HG03025 (cell line): ENCODE measurements at regions not wholly inside any gene's neighbourhood (a gene's known extent, or its start where the extent isn't known, plus 50 kb on each side); places are given as distances from the start of the nearest gene placed in this dataset.
"Not testable (repeated sequence)": the region's sequence is repeated elsewhere in the genome, so short reads cannot be mapped to it uniquely, and the experiment has no call there.

Experiments
- ATAC-seq: cut with Tn5 transposase; IDR thresholded peaks from one replicate; pipeline ENCODE4 v1.9.1; 2021; ENCODE audit warnings: mild to moderate bottlenecking, moderate library complexity; ENCODE audit not compliant: unreplicated experiment, low FRiP score

DNA sequence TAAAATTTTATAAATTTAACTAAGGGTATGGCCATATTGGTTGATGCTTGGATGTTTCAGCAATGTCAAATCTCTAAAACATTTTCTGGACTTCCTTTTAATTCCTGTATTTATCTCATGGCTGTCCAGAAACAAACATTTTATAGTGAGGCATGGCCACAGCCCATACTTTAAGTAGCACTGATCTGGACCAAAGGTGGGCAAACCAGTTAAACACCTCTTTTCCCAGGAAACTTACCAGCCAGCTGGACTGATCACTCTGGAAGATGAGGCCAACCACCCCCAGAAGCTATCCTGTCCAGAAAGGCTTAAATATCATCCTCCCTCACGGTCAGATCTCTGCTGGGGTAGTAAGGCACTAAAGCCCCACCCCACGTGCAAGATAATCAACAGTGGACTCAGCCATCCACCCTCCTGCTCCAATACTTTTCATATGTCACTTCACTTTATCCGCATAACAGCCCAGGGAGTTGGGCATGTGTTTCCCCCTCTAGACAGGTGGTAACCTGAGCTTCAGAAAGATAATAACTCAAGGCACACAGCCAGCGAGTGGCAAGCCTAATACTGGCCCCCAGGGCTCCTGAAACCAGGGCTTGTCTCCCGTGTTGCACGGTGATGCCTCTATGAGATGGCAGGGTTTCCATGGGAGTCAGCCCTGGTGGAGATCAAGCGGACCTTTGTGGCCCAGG is 120.5 kb upstream of the NGF start:
- no peak for ATAC-seq

DNA sequence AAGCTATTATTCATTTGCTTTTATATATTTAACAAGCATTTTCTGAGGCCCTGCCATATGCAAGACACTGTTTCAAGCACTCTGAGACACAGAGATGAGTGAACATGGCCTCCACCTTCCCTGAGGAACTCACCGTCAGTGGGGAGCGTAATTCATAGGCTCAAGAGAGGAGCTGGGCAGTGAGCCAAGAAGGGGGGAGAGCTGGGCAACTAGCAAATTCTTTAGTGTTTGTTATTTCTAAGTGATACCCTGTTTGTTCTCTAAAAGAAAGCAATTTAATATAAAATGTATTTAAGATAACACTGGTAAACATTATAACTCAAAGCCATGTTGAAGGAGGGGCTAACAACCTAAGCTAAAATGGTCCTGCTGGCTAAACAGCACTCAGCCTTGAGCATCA is 119.2 kb upstream of the NGF start:
- ATAC-seq, result no peak

DNA sequence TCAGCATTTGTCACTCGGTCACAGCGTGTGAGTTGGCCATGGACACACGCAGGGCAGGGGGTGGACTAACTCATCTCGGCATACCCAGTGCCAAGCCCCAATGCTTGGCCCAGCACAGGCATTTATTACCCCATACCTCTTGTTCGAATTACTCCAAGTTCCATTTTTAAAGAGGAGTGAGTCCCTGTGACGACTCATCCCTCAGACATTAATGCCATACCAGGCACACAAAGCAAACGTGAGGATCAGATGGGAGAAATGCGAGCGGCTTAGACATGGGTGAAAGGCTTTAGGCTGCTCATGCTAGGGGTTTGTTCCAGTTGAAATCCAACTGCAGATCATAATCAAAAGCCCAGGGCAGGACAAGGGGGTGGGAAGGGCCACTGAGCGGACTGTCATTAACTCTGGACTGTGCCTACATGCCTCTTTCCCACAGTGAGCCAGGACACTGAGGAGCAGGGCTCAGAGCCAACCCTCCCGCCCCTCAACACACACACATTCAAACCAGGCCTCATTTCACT is 118.5 kb upstream of the NGF start:
- no peak for ATAC-seq

DNA sequence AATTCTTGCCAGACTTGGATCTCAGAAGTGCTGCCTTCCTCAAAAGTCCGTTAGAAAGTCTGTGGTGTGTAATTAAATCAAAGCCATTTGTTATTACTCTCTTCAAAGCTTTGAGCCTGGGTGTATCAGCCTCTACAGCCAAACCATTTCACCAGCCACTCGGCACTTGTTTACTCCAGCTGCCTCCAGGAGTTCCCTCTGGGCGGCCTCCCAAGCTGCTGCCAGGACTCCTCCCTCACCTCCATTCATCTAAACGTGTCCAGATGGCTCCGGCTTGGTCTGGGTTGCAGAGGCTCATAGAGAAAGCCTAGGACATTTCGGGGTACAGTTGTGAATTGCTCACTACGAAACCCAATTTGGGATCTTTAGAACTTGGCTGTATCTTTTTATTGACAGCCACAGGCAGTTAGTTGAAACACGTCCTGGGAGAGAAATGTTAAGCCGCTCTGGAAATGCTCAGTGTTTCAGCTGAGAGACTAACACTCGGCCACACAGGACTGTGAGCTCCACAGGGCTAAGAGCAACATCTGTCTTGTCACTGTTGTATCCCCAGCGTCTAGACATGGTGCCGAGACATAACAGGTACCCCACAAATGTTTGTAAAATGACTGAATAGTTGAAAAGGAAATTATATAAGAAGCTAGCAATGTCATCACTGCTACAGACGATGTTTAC is 116.9 kb upstream of the NGF start:
- ATAC-seq, result no peak

DNA sequence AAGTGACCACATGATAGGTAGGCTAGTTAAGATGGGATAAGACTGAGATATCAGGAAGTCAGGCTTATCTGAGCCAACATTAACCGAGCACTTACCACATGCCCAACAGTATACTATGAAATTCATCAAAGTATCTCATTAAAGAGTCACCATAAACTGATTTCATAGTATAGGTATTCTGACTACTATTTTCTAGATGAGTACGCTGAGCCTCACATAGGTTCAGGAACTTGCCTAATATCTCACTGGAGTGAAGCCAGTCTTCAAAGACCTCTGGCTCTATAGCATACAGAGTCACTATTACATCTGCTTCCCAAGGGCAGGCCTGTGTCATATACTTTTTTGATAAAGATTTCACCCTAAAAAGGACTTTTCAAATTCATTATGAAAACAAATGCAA is 115.6 kb upstream of the NGF start:
- ATAC-seq, result no peak

DNA sequence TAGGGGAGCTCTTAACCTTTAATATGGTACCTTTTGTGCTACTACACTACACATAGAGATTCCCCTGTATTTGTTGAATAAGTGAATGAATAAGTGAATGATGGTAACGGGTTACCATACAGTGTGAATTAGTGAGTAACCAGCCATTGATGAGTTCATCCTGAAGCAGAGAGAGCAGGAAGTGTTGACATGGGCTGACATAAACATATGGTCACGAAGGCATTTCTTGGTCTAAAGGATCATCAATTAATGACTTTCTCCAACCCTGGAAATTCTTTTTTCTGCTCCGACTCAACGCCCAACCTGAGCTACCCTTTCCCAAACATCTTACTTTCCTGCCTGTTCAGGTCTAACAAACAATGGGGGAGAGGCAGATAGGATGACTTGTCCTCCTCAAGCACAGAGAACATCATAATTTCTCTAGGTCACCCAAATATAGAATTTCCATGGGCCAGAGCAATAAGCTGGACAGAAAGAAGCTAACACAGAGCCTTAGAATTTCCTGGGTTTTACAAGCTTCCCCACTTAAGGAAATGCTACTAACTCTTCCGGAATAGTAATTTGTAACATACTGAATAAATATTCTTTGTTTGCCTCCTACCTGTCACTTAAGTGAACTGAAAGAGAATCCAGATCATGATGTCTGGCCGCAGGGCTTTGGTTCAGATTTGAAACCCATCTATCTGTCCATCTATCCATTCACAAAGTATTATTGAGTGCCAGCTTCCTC is 114.7 kb upstream of the NGF start:
- no peak for ATAC-seq

DNA sequence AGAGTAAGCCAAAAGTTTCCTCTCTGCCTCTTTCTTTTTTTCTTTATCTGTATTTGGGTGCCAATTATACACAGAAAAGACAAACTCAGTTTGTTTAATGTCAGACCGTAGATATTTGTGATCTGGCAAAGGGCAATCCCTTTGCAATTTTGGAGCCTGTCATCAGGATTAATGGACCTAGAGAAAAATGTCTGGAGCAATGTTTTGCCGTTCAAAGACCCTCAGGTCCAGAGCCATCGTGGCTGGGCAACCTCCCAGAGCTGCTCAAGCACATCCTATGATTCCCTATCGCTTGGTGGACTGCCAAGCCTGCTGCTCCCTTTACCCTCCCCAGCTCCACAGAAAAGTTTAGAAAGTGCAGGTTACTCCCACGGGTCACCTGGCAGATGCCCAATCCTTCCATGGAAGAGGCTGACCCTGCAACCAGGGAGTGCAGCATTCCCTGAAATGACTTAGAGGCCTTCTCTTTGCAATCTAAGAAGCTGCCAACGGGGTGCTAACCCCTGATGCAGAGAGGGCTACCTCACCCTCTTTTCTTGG is 112.5 kb upstream of the NGF start:
- ATAC-seq, result no peak

DNA sequence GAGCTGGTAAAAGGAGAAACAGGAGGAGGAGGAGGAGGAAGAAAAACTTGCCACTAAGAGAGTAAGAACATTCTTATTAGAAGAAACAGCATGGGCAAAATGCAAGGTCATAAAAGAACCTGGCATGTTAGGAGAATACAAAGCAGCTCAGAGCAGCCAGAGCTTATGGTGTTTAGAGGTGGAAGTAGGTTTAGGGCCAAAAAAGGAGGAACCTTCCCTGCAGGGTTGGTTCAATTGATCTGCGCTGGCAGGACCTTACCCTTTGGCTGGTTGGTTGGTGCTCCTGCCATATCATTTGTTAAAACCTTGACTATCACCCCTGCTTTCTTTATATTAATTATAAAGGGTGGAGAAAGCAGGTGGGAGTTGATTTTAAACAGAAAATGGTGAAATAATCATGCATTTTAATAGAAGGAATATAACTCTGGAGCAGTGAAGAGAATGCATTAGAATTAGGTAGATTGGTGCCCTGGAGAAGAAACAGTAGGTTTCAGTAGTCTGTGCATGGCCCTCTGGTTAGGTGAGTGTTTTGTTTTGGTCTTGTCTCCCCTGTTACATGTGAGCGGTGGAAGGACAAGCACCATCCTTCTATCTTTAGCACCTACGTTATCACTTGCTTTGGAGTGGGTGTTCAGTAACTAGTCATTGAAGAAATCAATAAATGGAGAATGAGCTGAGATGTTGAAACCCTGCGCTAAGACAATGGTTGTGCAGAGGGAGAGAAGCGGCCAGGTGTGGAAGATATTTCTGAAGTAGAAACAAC is 110.4 kb upstream of the NGF start:
- no peak for ATAC-seq

DNA sequence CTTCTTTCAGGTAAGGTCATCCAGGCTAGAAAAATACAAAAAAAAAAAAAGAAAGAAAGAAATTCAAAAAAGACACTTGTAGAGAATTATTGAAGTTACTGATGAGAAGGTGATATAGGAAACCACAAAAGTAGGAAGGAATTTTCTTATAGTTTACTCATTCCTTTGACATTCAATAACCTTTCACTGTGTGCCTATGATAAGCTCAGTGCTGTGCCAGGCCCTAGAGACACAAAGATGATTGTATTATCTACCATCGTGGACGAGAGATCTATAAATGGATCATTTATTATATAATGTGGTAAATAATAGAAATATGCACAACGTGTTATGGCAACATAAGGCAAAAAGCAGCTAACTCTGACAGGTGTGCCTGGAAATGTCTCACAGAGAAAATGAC is 109.6 kb upstream of the NGF start:
- no peak for ATAC-seq

DNA sequence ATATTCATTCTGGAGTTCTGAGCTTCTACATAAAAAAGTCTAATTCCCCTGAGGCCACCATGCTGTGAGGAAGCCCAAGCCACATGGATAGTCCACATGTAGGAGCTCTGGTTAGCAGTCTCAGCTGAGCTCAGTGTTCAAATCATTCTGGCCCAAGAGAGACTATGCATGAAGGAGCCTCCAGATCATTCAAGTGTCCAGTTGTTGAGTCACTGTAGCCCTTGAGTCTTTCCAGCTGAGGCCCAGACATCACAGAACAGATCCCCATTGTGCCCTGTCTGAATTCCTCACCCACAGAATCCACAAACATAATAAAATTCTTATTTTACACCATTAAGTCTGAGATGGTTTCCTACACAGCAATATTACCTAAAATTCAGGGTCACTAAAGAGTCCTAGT is 107.0 kb upstream of the NGF start:
- no peak for ATAC-seq

DNA sequence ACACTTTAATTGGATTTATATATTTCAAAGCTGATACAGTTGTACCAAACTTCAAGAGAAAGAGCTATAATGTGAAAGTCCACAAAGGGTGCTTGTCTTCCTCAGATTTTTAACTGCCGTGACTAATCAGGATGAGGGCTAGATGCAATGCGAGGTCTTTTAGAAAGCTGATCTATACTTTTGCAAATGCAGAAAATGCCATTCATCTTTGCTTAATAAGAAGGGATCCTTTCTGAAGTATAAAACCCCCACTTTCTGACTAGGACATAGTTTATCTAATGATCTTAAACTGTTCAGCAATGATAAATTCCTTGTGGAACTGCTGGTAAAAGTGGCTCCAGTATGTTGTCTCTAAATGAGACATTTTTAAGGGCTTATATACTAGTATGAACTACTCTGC is 102.7 kb upstream of the NGF start:
- no peak for ATAC-seq

DNA sequence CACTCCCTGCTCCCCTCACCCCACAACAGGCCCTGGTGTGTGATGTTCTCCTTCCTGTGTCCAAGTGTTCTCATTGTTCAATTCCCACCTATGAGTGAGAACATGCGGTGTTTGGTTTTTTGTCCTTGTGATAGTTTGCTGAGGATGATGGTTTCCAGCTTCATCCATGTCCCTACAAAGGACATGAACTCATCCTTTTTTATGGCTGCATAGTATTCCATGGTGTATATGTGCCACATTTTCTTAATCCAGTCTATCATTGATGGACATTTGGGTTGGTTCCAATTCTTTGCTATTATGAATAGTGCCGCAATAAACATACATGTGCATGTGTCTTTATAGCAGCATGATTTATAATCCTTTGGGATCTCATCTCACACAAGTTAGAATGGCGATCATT is 101.5 kb upstream of the NGF start:
- ATAC-seq, result not testable (repeated sequence)

DNA sequence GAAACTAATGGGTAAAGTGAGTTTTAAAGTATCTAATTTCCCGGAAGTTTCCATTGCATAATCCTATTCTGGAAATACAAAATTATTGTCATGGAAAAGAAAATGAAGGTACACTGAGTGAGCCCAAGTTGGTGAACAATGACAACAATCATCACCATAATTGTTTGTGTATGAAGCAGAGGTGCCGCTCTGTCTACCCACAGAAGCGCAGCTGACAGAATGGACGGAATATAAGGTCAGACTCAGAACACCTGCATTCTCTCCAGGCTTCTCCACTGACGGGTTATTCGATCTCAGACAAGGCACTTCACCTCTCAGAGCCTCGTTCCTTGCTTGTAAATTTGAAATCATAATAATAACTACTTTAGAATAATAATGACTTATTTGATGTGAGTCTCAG is 99.1 kb upstream of the NGF start:
- ATAC-seq, result no peak

DNA sequence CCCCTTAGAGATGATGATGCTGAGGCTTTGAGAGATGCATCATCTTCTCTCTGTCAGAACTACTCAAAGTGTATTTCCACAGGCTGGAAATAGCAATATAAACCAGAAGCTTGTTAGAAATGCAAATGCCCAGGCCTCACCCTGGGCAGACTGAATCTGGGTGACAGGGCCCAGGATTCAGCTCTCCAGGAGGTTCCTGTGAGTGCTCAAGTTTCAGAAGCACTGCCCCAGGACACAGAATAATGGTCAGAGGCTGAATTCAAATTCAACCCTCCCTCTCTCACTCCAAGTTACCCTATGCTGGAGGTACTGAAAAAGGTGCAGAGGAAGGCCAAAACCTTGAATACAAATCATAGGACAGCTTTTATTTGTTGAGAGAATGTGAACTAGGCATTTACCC is 98.5 kb upstream of the NGF start:
- no peak for ATAC-seq

DNA sequence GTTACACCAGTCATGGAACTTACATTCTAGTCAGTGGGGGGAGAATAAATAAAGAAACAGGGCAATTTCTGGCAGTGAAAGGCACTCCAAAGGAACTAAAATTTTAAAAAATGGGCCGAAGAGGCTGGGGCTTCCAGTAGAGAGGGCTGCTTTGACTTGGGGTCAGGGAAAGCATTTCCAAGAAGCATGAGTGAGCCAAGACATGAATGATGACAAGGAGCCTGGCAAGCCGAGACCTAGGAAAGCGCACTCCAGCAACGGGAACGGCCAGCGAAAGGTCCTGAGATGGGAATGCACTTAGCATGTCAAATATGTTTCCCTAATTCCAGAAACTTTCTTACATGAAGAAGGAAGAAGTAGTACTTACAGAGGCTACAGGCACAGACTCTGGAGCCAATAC is 95.4 kb upstream of the NGF start:
- ATAC-seq, result no peak

DNA sequence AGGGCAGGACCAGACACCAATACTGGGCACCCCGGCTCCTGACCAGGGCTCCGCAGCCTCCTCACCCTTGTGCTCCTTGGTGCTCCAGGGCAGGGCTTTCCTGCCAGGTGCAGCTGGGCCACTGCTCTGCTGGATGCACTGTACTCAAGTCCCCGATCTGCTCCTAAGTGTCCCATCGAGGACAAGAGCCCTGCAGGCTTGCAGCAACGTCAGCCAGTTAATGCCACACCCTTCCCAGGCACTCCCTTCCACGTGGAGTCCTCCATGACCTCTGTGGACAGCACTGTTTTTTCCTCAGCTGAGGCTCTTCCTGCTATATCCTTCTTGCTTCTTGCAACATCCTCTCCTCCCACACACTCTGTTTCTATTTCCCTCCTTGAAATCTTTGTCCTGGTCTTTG is 94.0 kb upstream of the NGF start:
- no peak for ATAC-seq

DNA sequence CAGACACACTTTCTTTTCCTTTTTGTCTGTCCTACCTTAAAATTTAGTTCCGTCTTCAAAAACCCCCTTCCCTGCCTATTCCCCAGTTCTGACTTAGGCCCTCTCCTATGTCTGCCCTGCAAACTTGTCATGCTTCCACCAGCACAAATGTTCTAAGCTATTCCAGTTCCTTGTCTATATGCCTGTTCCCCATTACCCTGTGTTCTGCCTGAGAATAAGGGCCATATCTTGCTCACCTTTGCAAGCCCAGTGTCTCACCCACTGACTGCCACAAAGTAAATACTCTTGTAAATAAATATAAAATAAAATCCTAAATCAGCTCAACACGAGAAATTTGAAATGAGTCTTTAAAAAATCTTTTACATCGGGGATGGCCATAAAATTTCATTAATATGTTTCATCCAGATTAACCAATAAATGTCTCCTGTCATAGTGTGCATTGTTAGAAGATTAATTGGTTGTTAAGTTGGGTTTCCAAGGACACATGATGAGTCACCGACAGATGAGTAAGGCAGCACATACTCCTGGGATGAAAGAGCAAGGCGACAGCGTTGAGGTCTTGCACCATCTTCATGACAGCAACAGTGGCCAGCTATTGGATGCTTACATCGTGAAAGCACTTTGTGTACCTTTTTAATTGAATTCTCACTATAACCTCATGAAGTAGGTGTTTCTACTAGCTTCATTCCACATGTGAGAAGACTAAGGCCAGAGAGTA is 92.6 kb upstream of the NGF start:
- ATAC-seq, result no peak

DNA sequence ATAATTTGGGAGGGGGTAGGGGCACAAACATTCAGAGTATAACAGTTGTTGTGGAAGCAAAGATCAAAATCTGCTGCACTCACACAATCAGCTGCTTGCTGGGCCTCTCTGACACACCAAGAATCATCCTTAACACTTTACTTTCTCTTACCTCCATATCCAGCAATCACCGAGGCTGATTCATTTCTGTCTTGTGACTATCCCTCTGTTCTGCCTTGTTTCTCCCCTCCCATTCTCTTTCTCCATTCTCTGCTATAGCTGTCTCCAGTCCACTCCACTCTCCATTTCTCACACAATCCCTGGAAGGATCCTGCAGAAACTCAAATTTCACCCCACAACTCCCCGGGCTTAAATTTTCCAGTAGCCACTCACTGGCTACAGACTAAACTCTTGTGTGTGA is 91.8 kb upstream of the NGF start:
- no peak for ATAC-seq

DNA sequence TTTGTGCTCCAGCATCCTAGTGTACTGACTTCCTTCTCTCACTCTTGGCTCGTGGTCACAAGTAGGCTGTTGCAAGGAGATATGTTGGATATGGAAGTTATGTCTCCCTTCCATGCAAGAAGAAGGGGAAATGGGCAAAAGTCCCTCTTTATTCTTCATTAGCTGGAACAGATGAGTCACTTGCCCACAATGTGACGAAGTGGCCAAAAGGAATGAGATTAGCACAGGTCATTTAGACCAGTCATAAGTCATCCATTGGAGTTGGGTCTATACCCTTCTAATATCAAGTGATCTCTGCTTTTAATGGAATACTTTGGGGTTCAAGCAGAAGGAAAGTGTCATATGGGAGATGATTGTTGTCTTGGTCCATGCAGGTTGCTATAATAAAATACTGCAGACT is 91.2 kb upstream of the NGF start:
- no peak for ATAC-seq

DNA sequence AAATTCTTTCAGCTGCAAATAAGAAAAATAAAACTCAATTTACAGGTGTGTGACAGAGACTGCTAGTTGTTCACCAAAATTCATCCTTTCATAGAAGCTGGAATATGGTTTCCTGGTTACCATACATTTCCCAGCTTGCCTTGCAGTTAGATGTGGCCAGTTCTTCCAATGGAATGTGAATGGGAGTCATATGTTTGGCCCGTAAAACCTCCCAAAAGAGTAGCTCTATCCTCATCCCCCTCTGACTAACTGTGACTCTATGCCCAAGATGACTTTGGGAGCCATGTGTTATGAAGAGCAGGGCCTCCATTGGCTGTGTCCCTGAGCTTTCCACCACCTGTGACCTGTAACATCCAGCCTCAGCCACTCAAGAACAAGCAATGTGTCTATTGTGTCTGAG is 90.6 kb upstream of the NGF start:
- ATAC-seq, result no peak
